HFF-Myc (cell line): ENCODE measurements at regions not wholly inside any gene's neighbourhood (a gene's known extent, or its start where the extent isn't known, plus 50 kb on each side); places are given as distances from the start of the nearest gene placed in this dataset.

Source experiments
- DNase-seq: peaks from one replicate; pipeline ENCODE4 v3.0.0-alpha.2; 2011; ENCODE audit warnings: low read depth; ENCODE audit errors: extremely low read depth
- H3K4me3 ChIP-seq: replicated peaks from 2 replicates; pipeline ENCODE4 v1.5.1; 2011; ENCODE audit warnings: low read depth, mild to moderate bottlenecking, control low read depth, low read length
- CTCF ChIP-seq: IDR thresholded peaks from 2 replicates; pipeline ENCODE4 v1.5.1; 2012; ENCODE audit warnings: mild to moderate bottlenecking, low read depth, low read length, control low read depth; ENCODE audit errors: missing control alignments

DNA sequence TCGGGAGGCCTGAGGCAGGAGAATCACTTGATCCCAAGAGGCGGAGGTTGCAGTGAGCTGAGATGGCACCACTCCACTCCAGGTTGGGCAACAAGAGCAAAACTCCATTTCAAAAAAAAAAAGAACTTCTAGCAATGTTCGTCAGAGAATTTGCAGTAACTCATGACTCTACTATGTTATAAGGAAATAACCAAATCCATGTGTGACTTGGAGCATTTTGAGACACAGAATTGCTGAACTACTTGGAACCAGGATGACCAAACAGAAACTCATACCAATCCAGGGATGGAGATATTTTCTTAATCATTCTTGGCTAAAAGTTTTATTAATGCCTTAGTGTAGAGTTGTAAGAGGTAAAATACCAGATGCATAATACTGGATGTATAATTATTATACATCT is 99.9 kb upstream of the BNC2 start:
- no peak overlapping the region for H3K4me3 ChIP-seq
- DNase-seq: no peak
- no peak for TF ChIP-seq CTCF

GRCh38 chr9:16964228-16964627 is 93.8 kb upstream of the BNC2 start:
- peak; percentile 99 for DNase-seq

GRCh38 chr9:16960084-16960483 is 89.6 kb upstream of the BNC2 start:
- TF ChIP-seq CTCF: no peak
- H3K4me3 ChIP-seq: no peak overlapping the region
- DNase-seq: no peak

More at GRCh38 chr9:16964228-16964627, 93.8 kb upstream of the BNC2 start:
- no peak overlapping the region for H3K4me3 ChIP-seq
- TF ChIP-seq CTCF: no peak

DNA sequence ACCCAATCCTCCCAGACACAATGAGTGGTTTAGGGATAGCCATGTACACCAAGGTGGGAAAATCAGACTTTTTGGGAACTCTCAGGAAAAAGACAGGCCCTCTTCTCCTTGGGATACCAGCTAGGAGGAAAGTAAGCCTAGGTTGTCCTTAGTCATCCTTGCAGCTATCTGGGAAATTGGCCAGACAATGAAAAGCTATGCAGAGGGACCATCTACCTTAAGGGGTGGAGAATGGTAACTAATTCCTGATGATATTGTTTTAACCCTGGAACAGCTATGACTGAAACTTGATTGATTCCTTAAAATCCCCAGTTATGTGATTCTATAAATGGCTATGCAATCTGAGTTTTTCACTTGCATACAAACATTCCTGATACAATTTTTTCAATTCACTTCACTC is 88.9 kb upstream of the BNC2 start:
- no peak for DNase-seq
- TF ChIP-seq CTCF: no peak
- no peak overlapping the region for H3K4me3 ChIP-seq

DNA sequence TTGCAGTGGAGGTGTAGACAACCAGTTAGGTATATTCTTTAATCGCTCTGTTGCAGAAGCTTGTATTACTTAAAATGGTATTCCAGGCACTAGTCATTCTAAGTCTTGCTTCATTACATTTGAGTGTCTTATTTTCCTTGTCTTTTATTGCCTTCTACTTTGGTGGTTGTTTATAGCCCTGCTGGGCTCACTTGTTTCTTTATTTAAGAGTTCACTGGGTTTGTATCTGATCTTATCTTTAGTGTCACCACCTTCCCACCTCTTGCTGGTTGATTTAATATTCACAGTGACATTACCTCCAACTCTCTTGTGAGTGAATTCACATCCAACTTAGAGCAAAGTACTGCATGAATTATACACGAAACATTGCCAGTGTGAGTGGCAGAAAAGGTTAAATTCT is 83.6 kb upstream of the BNC2 start:
- H3K4me3 ChIP-seq: no peak overlapping the region
- TF ChIP-seq CTCF: no peak
- no peak for DNase-seq

DNA sequence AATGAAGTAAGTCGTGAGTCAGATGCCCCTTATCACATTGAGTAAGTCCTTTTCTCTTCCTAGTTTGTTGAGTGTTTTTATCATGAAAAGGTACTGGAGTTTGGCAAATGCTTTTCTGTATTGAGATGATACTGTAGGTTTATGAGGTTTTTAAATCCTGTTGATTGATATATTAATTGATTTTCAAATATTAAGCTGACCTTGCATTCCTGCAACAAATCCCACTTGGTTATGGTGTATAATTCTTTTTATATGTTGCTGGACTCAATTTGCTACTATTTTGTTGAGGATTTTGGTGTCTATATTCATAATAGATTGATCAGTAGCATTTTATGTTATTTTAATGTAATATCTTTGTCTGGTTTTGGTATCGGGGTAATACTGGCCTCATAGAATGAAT is 81.0 kb upstream of the BNC2 start:
- no peak for DNase-seq
- no peak overlapping the region for H3K4me3 ChIP-seq
- no peak for TF ChIP-seq CTCF

DNA sequence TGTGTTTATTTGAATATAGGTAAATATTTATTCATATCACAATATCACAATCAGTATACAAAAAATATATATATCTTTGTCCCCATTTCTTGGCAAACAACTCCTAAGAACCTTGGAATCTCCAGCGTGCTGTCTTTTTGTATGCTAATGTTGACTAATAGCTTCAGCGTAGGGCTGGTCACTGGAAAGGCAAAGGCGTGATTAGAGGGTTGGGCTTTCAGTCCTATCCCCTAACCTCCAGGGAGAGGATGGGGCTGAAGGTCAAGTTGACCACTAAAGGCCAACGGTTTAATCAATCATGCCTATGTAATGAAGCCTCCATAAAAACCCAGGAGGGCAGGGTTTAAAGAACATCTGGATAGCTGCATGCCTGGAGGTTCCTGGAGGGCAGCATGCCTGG is 79.6 kb upstream of the BNC2 start:
- TF ChIP-seq CTCF: no peak
- no peak for DNase-seq
- no peak overlapping the region for H3K4me3 ChIP-seq
